GM12874 (cell line): ENCODE measurements at regions not wholly inside any gene's neighbourhood (a gene's known extent, or its start where the extent isn't known, plus 50 kb on each side); places are given as distances from the start of the nearest gene placed in this dataset.

ENCODE experiments used
- TF ChIP-seq, protein P1 (sequence below): IDR thresholded peaks from 2 replicates; pipeline ENCODE4 v1.5.1; 2011; ENCODE audit warnings: low read depth, mild to moderate bottlenecking, control low read depth, low read length, moderate library complexity; ENCODE audit not compliant: insufficient read depth

DNA sequence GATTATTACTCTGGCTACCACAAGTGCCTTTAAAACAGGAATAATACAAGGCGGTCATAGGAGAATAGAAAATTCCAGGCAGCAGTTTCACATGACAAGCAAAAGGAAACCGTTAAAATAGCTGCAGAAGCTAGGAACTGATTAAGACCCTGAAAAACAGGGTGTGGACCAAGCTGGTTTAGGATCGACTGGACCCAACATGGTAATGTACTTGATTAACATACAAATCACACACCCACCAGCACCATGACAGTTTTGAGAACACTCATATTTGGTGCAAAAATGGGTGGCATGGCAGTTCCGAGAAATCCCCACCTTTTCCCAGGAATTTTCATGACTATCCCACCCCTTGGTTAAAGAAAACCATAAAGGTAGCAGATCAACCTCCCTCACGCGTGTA lies 51.9 kb upstream of the TMEM163 start:
- TF ChIP-seq, protein P1, sequence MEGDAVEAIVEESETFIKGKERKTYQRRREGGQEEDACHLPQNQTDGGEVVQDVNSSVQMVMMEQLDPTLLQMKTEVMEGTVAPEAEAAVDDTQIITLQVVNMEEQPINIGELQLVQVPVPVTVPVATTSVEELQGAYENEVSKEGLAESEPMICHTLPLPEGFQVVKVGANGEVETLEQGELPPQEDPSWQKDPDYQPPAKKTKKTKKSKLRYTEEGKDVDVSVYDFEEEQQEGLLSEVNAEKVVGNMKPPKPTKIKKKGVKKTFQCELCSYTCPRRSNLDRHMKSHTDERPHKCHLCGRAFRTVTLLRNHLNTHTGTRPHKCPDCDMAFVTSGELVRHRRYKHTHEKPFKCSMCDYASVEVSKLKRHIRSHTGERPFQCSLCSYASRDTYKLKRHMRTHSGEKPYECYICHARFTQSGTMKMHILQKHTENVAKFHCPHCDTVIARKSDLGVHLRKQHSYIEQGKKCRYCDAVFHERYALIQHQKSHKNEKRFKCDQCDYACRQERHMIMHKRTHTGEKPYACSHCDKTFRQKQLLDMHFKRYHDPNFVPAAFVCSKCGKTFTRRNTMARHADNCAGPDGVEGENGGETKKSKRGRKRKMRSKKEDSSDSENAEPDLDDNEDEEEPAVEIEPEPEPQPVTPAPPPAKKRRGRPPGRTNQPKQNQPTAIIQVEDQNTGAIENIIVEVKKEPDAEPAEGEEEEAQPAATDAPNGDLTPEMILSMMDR = no peak

DNA sequence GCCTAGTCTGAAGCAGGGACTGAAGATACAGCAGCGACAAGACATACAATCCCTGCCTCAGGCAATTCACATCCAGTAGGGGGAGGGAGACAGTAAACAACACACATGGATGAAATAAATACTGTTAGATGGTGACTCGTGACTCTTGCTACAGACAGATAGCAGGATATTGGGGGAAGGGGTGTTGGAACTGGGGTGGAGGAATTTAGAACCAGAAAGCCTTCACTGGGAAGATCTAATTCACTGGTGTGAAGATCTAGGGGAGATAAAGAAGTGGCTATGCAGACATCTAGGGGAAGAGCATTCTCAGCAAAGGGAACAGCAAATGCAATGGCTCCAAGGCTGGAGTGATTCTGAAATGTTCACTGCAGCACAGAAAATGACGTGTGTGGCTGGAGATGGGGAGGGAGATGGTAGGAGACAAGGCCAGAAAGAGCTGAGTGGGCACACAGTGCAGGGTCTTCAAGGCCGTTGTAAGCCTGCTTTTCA lies 52.6 kb upstream of the TMEM163 start:
- TF ChIP-seq, protein P1 = no peak

DNA sequence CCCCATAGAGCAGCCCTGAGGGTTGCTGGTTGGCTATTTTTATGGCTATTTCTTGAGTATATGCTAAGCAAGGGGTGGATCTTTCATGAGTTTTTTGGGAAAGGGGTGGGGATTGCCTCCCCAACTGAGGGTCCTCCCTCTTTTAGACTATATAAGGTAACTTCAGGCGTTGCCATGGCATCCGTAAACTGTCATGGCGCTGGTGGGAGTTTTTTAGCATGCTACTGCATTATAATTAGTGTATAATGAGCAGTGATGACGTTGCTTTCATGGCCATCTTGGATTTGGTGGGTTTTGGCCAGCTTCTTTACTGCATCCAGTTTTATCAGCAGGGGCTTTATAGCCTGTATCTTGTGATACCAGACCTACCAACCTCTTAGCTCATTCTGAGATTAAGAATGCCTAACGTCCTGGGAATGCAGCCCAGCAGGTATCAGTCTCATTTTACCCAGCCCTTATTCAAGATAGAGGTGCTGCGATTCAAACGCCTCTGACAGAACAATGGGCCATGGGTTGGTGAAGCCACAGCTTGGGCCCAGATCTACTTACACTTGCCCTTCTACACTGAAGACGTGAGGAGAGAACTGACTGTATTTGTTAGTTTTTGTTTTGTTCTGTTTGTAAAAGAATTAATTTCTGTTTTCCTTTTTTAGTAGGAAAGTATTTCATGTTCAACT lies 53.8 kb upstream of the TMEM163 start:
- TF ChIP-seq, protein P1 = no peak

DNA sequence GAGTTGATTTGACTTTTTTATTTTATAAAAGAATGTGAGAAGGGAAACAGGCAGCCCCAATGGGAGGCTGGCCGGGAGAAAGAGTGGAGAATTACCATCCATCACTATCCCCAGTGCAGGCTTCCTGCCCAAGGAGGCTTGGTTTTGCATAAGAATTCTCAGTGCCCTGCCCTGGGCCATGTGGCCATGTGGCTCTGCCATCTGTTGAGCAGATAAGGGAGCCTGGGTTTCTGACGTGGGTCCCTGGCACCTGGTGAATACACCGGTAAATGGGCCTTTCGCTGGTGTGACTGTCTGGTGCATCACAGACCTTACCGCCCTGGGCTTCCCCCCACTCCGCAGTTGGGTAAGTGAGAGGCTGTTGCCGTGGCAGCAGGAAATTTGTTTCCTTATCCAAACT lies 54.5 kb upstream of the TMEM163 start:
- TF ChIP-seq, protein P1 = no peak

DNA sequence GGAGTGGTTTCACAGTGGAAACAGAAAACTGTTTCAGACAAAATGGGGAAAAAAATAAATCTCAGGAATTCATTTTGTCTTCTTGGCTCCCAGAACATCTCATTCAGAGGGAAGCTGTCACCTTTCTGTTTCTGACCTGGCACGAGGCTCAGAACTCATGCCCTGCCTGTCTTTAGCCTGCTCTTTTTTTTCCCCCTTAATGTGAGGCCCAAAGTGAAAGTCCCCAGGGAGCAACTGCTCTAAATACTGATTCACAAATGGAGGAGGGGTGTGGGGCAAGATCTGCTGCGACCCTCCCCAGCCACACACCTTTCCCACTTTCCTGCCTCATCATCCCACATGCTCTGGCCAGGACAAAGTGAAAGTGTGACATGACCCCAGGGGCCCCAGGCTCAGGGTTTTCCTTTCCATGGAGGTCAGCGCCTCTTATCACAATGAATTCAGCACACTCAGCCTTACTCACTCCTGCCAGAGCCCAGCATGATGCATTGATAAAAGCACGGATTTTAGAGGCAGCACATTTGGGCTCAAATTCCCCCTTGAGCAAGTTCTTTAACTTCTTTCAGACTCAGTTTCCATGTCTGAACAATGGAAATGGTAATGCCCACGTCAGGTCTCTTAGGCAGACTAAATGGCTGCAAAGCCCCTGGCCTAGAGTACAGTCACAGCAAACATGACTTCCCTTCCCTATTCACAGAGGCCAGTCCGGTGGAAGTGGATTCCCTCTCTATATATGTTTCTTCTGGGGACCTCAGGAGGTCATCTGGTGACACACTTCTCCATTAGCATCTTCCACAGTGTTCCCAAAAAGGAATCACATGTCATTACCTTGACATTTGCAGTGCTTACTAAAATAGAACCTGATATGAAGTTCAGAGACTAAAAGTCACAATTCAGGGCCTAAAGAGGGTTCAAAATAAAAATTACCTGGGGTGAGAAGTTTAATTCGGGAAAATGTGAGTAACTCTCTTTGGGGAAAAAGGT lies 55.3 kb upstream of the TMEM163 start:
- TF ChIP-seq, protein P1 = no peak

DNA sequence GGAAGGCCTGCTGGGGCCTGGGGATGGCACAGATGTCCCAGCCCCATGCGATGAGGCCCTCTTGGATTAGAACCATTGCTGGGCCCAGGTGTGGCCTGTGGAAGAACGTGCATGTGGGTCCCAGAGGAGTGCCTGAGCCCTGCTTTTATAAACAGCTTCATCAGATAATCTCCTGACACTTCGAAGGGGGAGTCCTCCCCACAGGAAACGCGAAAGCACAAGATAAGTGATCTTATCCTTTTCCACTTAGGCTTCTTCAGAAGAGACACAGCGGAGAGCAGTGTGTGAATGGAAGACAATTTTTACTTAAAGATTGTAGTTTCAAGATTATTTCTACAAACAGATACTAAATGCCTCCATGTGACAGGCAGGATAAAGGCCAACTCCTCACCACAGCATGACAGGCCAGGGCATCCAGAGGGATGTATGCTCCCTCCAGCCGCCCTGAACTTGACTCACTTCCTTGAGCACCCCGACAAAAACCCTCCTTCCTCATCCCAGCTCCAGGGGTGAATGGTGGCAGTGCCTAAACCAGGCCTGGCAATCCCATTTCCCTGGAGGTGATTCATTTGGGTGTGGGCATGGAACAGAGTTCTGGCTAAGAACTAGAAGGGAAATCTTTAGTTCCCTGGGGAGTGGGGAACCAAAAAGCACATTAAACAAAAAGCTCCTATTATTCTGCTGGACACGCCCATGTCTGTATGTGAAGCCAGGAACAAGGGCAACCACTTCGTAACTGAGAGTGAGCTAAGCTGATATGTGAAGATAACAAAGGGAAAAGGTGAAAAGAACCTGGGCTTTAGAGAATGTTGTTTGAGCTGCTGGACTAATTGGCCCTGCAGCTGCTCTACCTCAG lies 56.2 kb upstream of the TMEM163 start:
- TF ChIP-seq, protein P1 = no peak
